ENCODE measurements at regions not wholly inside any gene's neighbourhood (a gene's known extent, or its start where the extent isn't known, plus 50 kb on each side); places are given as distances from the start of the nearest gene placed in this dataset.

DNA sequence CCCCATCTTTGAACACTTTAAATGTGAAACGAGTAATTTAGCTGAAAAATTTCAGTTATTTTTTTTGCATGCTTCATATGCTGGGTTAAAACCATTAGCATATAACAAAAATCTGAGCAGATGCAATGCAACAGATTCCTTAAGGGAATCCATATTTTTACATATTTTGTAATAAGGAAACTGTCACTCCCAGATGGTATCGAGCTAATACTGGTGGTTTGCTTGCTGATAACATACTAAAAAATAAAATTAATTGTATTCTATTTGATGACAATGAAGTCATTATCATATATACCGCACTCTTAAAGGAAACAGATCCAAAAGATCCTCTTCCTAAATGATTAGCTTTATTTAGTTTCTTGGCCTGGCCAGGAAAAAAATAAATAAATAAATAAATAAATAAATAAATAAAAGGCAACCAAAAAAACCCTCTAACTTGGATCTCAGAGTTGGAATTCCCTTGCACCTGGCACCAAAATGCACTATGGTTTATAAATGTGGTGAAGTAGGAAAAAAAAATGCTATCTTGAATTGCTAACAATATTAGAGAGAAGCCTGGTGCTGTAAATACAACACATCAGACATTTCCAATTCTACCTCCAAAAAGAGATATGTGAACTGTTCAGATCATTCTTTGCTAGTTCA lies 503.2 kb upstream of the ARRDC4 start:
- WGBS, 2 donors = 79 to 80% methylated on average over 3 of the region's 3 CpGs

DNA sequence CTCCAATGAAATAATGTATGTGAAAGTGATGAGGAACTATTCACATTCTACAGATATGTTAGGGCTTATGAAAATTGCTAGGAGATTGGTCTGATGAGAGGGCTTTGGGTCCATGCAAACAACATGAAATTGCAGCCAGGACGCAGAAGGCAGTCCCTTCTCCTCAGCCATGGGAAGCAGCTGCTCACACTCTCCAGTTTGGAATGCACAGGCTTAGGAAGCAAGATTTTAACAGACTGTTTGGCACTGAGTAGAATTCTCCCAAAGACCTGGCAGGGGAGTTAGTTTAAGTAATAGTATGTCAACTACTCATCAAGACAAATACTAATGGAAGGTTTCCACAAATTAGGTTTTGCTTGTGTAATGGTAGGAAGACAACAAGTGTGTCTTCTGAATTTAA lies 500.7 kb upstream of the ARRDC4 start:
- Histone ChIP-seq H3K27ac (no peak overlapping the region), H3K9me3 (no peaks in the 10 kb centered on the region), H3K27me3 (no peaks in the 10 kb centered on the region), H3K4me3 (replicated peaks in 1 of 3) (no peak overlapping the region), H3K36me3 (no peaks in the 10 kb centered on the region), H3K4me1 (no peaks in the 10 kb centered on the region)
- TF ChIP-seq POLR2A (IDR thresholded peaks at IDR 0.05) = no peak
- TF ChIP-seq, protein P1, sequence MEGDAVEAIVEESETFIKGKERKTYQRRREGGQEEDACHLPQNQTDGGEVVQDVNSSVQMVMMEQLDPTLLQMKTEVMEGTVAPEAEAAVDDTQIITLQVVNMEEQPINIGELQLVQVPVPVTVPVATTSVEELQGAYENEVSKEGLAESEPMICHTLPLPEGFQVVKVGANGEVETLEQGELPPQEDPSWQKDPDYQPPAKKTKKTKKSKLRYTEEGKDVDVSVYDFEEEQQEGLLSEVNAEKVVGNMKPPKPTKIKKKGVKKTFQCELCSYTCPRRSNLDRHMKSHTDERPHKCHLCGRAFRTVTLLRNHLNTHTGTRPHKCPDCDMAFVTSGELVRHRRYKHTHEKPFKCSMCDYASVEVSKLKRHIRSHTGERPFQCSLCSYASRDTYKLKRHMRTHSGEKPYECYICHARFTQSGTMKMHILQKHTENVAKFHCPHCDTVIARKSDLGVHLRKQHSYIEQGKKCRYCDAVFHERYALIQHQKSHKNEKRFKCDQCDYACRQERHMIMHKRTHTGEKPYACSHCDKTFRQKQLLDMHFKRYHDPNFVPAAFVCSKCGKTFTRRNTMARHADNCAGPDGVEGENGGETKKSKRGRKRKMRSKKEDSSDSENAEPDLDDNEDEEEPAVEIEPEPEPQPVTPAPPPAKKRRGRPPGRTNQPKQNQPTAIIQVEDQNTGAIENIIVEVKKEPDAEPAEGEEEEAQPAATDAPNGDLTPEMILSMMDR (IDR thresholded peaks at IDR 0.05) = no peak
- DNase-seq = no peak
- WGBS, 2 donors = 43 to 58% methylated on average over 1 of the region's 1 CpG
- intact Hi-C loops (cut with DNase I) = no loop called here

More for the DNA sequence above, 503.2 kb upstream of the ARRDC4 start:
- intact Hi-C loops (cut with DNase I) = no loop called here
- TF ChIP-seq, protein P1 (IDR thresholded peaks at IDR 0.05) = no peak
- no peak for TF ChIP-seq POLR2A (IDR thresholded peaks at IDR 0.05)
- Histone ChIP-seq H3K4me3 (replicated peaks in 1 of 3) (no peak overlapping the region), H3K4me1 (no peaks in the 10 kb centered on the region), H3K9me3 (no peaks in the 10 kb centered on the region), H3K36me3 (no peaks in the 10 kb centered on the region), H3K27ac (no peak overlapping the region), H3K27me3 (no peaks in the 10 kb centered on the region)
- DNase-seq = no peak

DNA sequence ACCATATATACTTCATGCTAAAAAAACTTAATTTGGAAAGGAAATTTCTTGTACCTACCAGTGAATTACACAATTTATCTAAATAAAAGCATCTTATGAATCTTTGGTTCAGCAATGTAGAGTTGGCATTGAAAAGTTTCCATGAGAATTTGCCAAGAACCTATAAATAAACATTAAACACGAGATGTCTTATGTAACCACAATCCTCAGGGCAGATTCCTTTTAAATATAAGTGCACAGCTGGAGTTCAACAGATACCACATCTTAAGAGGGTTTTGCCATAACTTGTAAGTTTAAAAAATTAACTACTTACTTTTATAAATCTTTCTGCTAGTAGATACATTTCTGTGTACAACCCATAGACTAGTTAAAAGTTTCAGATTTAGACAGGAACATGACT lies 499.3 kb upstream of the ARRDC4 start:
- 9 to 33% methylated on average over 1 of the region's 1 CpG for WGBS, 2 donors
- Histone ChIP-seq H3K27ac (no peak overlapping the region), H3K9me3 (no peaks in the 10 kb centered on the region), H3K36me3 (no peaks in the 10 kb centered on the region), H3K27me3 (no peaks in the 10 kb centered on the region), H3K4me3 (replicated peaks in 1 of 3) (no peak overlapping the region), H3K4me1 (no peaks in the 10 kb centered on the region)
- no peak for DNase-seq
- TF ChIP-seq, protein P1 (IDR thresholded peaks at IDR 0.05) = no peak
- no peak for TF ChIP-seq POLR2A (IDR thresholded peaks at IDR 0.05)
- intact Hi-C loops (cut with DNase I) = no loop called here

DNA sequence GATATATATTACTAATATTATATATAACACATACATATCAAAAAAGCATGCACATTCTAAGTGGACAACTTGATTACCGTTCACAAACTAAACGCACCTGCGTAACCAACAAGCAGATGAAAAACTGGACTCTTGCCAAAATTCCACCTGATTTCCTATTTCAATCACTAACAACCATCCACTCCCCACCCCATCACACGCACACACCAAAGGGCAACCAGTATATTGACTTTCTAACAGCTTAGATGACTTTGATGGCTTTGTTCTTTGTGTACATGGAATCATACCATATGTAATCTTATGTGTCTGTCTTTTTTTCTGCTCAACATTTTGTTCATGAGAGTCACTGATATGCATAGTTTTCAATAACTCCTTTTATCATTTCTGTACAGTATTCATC lies 496.8 kb upstream of the ARRDC4 start:
- intact Hi-C loops (cut with DNase I) = no loop called here
- H3K4me3 ChIP-seq (replicated peaks in 1 of 3) = no peak overlapping the region
- WGBS, 2 donors = 69 to 72% methylated on average over 4 of the region's 4 CpGs
- TF ChIP-seq, protein P1 (IDR thresholded peaks at IDR 0.05) = no peak
- no peak for TF ChIP-seq POLR2A (IDR thresholded peaks at IDR 0.05)
- H3K27ac ChIP-seq = no peak overlapping the region
- DNase-seq = no peak
- H3K9me3 ChIP-seq = no peaks in the 10 kb centered on the region
- no peaks in the 10 kb centered on the region for H3K36me3 ChIP-seq
- no peaks in the 10 kb centered on the region for H3K4me1 ChIP-seq
- no peaks in the 10 kb centered on the region for H3K27me3 ChIP-seq

DNA sequence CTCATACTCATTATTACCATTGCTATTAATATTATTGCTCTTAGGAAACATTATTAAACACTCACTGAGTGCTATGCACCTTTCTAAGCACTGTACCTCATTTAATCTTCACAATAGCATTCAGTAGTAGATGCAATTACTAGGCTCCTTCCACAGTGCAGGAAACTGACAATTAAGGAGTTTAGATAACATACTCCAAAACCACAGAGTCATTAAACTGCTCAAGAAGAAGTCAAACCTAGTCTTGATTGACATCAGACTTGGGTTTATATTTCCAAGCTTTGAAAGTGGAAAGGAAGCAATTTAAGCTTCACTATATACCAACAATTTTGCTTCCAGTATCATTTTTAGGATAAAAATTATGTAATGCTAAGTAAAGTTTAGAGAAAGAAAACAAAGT lies 490.1 kb upstream of the ARRDC4 start:
- Histone ChIP-seq H3K9me3 (no peaks in the 10 kb centered on the region), H3K4me3 (replicated peaks in 1 of 3) (no peak overlapping the region), H3K27ac (no peak overlapping the region), H3K4me1 (no peaks in the 10 kb centered on the region), H3K27me3 (no peaks in the 10 kb centered on the region), H3K36me3 (no peaks in the 10 kb centered on the region)
- TF ChIP-seq, protein P1 (IDR thresholded peaks at IDR 0.05) = no peak
- TF ChIP-seq POLR2A (IDR thresholded peaks at IDR 0.05) = no peak
- DNase-seq = no peak
- intact Hi-C loops (cut with DNase I) = no loop called here

Measured in thyroid gland (tissue), 4 donors.